BLaER1 treated with 17β-estradiol and CSF1 and Interleukin-3, amounts not matched to agents 10 nM and 100 nM (cell line): ENCODE measurements at regions not wholly inside any gene's neighbourhood (a gene's known extent, or its start where the extent isn't known, plus 50 kb on each side); places are given as distances from the start of the nearest gene placed in this dataset.

ENCODE experiments used
- H3K27ac ChIP-seq, 11 experiments: shearing (Covaris generic); formaldehyde crosslinking; 2 replicates each; pipeline ENCODE4 v1.8.1; 2022
- H3K27me3 ChIP-seq, 11 experiments: shearing (Covaris generic); formaldehyde crosslinking; 2 replicates each; pipeline ENCODE4 v1.8.1; 2022
- H3K36me3 ChIP-seq, 11 experiments: shearing (Covaris generic); formaldehyde crosslinking; 2 replicates each; pipeline ENCODE4 v1.8.1; 2022
- H3K4me1 ChIP-seq, 10 experiments: shearing (Covaris generic); formaldehyde crosslinking; 2 replicates each; pipeline ENCODE4 v1.8.1; 2022
- H3K4me2 ChIP-seq, 11 experiments: shearing (Covaris generic); formaldehyde crosslinking; 2 replicates each; pipeline ENCODE4 v1.8.1; 2022
- H3K4me3 ChIP-seq, 10 experiments: shearing (Covaris generic); formaldehyde crosslinking; 2 replicates each; pipeline ENCODE4 v1.8.1; 2022
- H3K9ac ChIP-seq, 11 experiments: shearing (Covaris generic); formaldehyde crosslinking; 2 replicates each; pipeline ENCODE4 v1.8.1; 2022
- H3K9me3 ChIP-seq, 11 experiments: shearing (Covaris generic); formaldehyde crosslinking; replicated peaks in 1 of 11; 2 replicates each; pipeline ENCODE4 v1.8.1; 2022
- H4K20me1 ChIP-seq, 11 experiments: shearing (Covaris generic); formaldehyde crosslinking; 2 replicates each; pipeline ENCODE4 v1.8.1; 2022
- Cebpa-rat ChIP-seq, 11 experiments: shearing (Covaris generic); IDR thresholded peaks; 2 replicates each; pipeline ENCODE4 v1.8.1; 2022

DNA sequence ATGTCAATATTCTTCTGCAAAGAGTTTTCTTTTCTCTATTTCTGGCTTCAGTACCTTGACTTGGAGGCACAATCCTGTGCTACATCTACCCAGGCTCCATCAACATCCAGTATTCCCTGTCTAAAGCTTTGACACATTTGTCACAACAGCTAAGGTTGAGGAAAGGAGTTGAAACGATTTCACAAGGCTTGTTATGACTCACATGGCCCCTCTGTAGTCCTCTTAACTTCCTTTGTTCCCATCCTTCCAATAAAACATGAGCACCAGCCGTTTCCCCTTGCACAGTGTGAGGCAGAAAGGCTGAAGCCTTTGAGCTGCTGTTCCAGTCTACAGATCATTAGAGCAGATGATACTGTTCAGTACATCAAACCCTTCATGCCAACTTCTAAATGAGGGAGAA lies 163.0 kb upstream of the TMCO5A start:
- Histone ChIP-seq H3K27ac (peak overlapping the region in 1 of 11 experiments; percentile 49; a peak in 3 of 22 replicates), H3K9me3 (no peaks in the 10 kb centered on the region), H3K9ac (no peak overlapping the region), H3K27me3 (no peaks in the 10 kb centered on the region), H4K20me1 (no peaks in the 10 kb centered on the region), H3K4me1 (peaks cover 5 to 31% (median 13%) of the 10 kb centered on the region in 10 experiments), H3K4me3 (no peak overlapping the region), H3K36me3 (no peaks in the 10 kb centered on the region), H3K4me2 (peak overlapping the region in 7 of 11 experiments; percentile 9 to 66 (median 54); a peak in 11 of 22 replicates)
- no peak for TF ChIP-seq Cebpa-rat (IDR thresholded peaks at IDR 0.05)

DNA sequence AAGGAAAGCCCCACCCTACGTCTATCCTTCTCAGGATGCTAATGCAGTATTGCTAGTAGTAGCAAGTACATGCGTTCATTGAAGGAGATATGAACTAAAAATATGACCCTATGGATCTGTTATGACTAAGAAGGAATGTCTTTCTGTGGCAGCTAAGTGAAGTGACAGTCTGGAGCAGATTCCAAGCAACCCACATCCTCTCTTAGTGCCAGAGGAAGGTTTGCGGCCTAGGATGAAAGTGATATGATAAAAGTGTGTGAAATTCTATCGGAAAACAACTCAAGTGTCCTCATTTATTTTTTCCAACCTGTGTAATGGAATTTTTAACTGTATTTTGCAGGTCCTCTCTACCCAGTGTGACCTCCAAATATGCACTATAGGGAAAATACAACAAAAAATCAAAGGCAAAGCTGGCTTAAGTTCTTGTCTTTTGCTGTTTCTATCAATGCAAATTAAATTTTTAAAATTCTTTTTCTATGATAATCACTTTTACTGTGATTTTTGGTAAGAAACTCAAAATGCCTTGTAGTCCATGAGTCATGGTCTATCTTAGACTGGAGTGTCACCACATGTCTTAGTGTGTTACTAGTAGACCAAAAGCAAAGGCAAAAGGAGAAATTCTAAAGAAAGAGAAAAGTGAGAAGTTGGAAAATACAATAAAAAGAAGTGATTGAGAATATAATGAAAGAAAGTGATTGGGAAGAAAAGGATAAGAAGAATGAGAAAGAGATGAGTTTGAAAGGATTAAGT lies 161.2 kb upstream of the TMCO5A start:
- Histone ChIP-seq H3K27me3 (no peaks in the 10 kb centered on the region), H3K9ac (no peak overlapping the region), H3K4me1 (peaks cover 0 to 20% (median 8%) of the 10 kb centered on the region in 10 experiments; a peak in 8 of 20 replicates), H3K36me3 (no peaks in the 10 kb centered on the region), H3K9me3 (no peaks in the 10 kb centered on the region), H3K27ac (no peak overlapping the region), H4K20me1 (no peaks in the 10 kb centered on the region), H3K4me2 (no peak overlapping the region), H3K4me3 (no peak overlapping the region)
- TF ChIP-seq Cebpa-rat (IDR thresholded peaks at IDR 0.05), result no peak

DNA sequence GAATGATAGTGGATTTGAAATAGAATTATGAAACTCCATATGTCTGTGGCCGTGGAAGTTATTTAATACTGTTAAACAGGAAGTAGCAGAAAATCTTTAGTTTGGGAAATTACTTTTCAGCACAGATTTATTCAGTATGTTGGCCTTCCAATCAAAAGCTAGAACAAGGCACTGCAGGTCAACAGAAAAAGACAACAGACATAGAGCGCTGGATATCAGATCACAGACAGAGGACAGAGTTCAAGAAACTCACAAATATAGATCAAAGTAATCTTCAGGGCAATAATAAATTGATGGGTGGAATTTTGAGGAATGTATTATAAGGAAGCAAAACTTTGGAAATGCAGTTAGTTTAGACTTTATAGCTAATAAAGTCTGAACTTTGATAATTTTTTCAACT lies 159.5 kb upstream of the TMCO5A start:
- Histone ChIP-seq H3K9me3 (no peaks in the 10 kb centered on the region), H3K9ac (no peak overlapping the region), H4K20me1 (no peaks in the 10 kb centered on the region), H3K27ac (no peak overlapping the region), H3K36me3 (no peaks in the 10 kb centered on the region), H3K4me3 (no peak overlapping the region), H3K27me3 (no peaks in the 10 kb centered on the region), H3K4me1 (peaks cover 0 to 20% (median 8%) of the 10 kb centered on the region in 10 experiments; a peak in 8 of 20 replicates), H3K4me2 (no peak overlapping the region)
- no peak for TF ChIP-seq Cebpa-rat (IDR thresholded peaks at IDR 0.05)

DNA sequence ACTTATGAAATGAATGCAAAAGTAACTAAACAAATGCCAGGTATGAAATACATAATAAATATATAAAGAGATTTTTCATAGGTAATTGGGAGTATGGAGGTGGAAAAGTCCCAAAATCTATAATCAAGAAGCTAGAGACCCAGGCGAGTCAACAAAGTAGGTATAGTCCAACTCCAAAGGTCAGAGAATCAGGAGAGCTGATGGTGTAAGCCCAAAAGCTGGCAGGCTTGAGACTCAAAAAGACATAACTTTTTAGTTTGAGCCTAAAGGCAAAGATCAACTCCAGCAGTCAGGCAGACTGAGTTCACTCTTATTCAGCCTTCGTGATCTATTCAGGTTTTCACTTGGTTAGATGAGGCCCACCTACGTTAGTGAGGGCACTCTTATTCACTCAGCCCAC lies 157.4 kb upstream of the TMCO5A start:
- Histone ChIP-seq H3K4me2 (no peak overlapping the region), H3K9ac (no peak overlapping the region), H3K27me3 (no peaks in the 10 kb centered on the region), H3K27ac (no peak overlapping the region), H4K20me1 (no peaks in the 10 kb centered on the region), H3K36me3 (no peaks in the 10 kb centered on the region), H3K4me3 (no peak overlapping the region), H3K4me1 (peaks cover 0 to 7% (median 0%) of the 10 kb centered on the region in 10 experiments; a peak in 7 of 20 replicates), H3K9me3 (no peaks in the 10 kb centered on the region)
- TF ChIP-seq Cebpa-rat (IDR thresholded peaks at IDR 0.05), result no peak

DNA sequence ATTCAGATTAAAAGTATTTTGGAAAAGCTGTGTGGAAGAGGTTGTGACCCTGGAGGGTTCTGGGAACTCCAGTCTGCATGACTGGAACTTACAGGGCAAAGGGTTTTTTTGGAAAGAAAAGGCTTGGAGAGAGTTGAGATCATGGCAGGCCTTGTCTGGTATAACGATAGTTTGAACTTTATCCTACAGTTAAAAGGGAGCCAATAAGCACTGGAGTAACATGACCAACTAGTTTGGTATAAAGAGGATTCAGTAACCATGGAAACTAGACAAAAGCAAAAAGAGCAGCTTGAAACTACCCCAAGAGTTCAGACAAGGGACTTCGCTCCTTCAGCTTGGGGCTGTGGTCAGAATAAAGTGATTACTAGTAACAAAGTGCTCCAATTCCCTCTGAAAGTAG lies 151.2 kb upstream of the TMCO5A start:
- no peaks in the 10 kb centered on the region for H3K27me3 ChIP-seq
- no peaks in the 10 kb centered on the region for H3K36me3 ChIP-seq
- no peak for TF ChIP-seq Cebpa-rat (IDR thresholded peaks at IDR 0.05)
- no peaks in the 10 kb centered on the region for H4K20me1 ChIP-seq
- no peak overlapping the region for H3K27ac ChIP-seq
- no peak overlapping the region for H3K4me2 ChIP-seq
- no peaks in the 10 kb centered on the region for H3K9me3 ChIP-seq
- no peak overlapping the region for H3K9ac ChIP-seq
- no peak overlapping the region for H3K4me3 ChIP-seq
- H3K4me1 ChIP-seq, result peaks cover 0 to 4% (median 0%) of the 10 kb centered on the region in 10 experiments; a peak in 1 of 20 replicates

DNA sequence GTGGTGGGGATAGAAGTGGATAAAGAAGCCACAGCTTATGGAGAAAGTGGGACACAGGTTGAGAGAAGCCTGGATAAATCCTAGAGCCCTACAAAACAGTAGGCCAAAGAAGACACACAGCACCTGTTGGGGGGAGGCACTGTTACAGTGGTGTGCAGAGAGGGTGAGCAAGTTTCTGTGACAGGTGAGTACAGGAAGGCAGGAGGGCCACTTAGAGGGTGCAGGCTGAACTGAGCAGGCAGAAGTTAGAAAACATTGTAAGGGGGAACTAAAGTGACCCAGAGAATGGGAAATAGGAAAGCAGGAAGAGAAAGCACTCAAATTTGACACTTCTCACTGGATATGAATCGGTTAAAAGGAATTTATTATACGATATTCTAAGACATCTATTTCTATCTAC lies 146.1 kb upstream of the TMCO5A start:
- Histone ChIP-seq H3K4me3 (no peak overlapping the region), H3K27me3 (no peaks in the 10 kb centered on the region), H3K4me1 (peaks cover 0 to 7% (median 5%) of the 10 kb centered on the region in 10 experiments; a peak in 10 of 20 replicates), H3K4me2 (peak overlapping the region in 1 of 11 experiments; percentile 26; a peak in 1 of 22 replicates), H3K9ac (no peak overlapping the region), H3K9me3 (0 out of 22 replicates have a peak, but pooled peaks cover 0 to 9% (median 0%) of the 10 kb centered on the region in 11 experiments), H3K36me3 (no peaks in the 10 kb centered on the region), H3K27ac (no peak overlapping the region), H4K20me1 (no peaks in the 10 kb centered on the region)
- TF ChIP-seq Cebpa-rat (IDR thresholded peaks at IDR 0.05), result no peak

DNA sequence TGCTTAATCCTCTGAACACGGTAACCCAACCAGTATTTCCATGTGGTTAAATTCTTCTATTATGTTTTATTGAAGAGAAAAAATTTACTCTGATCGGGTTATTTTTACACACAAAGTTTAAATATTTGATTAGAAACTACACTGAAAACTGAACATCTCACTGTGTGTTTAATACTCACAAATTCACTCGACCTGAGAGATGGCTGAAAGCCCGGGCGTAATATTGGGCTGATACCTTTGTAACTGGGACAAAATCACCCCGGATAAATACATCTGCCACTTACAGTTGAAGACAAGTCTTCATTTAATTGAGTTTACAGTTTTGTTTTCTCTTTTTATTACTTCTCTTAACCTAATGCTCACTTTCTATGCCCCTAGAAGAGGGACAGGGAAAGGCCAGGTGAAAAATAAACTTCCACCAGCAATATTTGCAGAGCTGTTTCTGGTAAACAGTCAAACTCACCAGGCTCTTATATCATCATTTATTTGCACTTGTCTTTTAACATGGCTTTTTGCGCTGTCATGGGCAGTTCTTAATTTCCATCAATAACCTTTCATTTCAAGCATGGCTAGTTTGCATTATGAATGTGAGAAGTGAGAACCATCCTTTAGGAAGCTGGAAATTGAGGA lies 145.6 kb upstream of the TMCO5A start:
- H3K36me3 ChIP-seq, result no peaks in the 10 kb centered on the region
- H4K20me1 ChIP-seq, result no peaks in the 10 kb centered on the region
- no peak overlapping the region for H3K9ac ChIP-seq
- TF ChIP-seq Cebpa-rat (IDR thresholded peaks at IDR 0.05), result no peak
- H3K27me3 ChIP-seq, result no peaks in the 10 kb centered on the region
- H3K4me3 ChIP-seq, result no peak overlapping the region
- no peak overlapping the region for H3K4me2 ChIP-seq
- H3K27ac ChIP-seq, result no peak overlapping the region
- H3K9me3 ChIP-seq, result 0 out of 22 replicates have a peak, but pooled peaks cover 0 to 9% (median 0%) of the 10 kb centered on the region in 11 experiments
- H3K4me1 ChIP-seq, result peaks cover 0 to 7% (median 5%) of the 10 kb centered on the region in 10 experiments; a peak in 10 of 20 replicates

DNA sequence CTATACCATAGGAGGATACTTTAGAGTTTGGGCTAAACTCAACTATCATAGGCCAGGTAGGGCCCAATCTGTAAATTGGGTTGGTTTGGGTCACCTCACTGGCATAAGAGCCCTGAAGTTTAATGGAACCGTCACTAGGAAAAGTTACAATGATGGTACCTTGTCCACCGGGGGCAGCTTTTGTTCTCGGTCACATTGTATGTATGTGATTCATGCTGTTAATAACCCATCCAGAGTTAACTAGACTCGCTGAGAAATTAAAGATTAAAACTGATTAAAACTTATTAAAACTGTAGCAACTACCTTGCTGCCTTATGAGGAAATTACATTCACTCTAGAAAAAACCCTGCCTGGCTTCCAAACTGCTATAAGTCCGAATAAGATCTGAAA lies 145.0 kb upstream of the TMCO5A start:
- Histone ChIP-seq H3K4me3 (no peak overlapping the region), H3K36me3 (no peaks in the 10 kb centered on the region), H3K27ac (no peak overlapping the region), H3K4me2 (no peak overlapping the region), H3K4me1 (peaks cover 0 to 7% (median 5%) of the 10 kb centered on the region in 10 experiments; a peak in 10 of 20 replicates), H4K20me1 (no peaks in the 10 kb centered on the region), H3K9ac (no peak overlapping the region), H3K9me3 (0 out of 22 replicates have a peak, but pooled peaks cover 0 to 9% (median 0%) of the 10 kb centered on the region in 11 experiments), H3K27me3 (no peaks in the 10 kb centered on the region)
- TF ChIP-seq Cebpa-rat (IDR thresholded peaks at IDR 0.05), result no peak

DNA sequence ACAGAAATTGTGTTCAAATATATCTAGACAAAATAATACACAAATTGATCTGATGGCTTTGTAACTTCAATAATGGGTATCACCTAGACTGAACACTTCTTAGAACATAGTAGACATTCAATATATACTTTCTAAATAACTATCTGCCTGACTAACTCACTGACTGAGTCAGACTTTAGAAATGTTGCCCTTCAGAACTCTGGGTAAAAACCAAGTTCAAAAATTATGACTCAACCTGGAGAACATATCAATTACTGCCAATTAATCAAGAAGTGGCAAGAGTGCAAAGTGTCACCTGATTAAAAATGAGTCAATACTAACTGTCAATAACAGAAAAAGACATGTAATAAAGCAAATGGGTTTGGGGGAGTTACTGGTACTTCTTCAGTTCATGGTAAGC lies 144.6 kb upstream of the TMCO5A start:
- Histone ChIP-seq H3K4me3 (no peak overlapping the region), H3K9me3 (0 out of 22 replicates have a peak, but pooled peaks cover 0 to 9% (median 0%) of the 10 kb centered on the region in 11 experiments), H3K36me3 (no peaks in the 10 kb centered on the region), H3K4me1 (peaks cover 0 to 7% (median 5%) of the 10 kb centered on the region in 10 experiments; a peak in 10 of 20 replicates), H3K27ac (no peak overlapping the region), H3K4me2 (no peak overlapping the region), H4K20me1 (no peaks in the 10 kb centered on the region), H3K27me3 (no peaks in the 10 kb centered on the region), H3K9ac (no peak overlapping the region)
- TF ChIP-seq Cebpa-rat (IDR thresholded peaks at IDR 0.05), result no peak
